ENCODE measurements at regions not wholly inside any gene's neighbourhood (a gene's known extent, or its start where the extent isn't known, plus 50 kb on each side); places are given as distances from the start of the nearest gene placed in this dataset.

DNA sequence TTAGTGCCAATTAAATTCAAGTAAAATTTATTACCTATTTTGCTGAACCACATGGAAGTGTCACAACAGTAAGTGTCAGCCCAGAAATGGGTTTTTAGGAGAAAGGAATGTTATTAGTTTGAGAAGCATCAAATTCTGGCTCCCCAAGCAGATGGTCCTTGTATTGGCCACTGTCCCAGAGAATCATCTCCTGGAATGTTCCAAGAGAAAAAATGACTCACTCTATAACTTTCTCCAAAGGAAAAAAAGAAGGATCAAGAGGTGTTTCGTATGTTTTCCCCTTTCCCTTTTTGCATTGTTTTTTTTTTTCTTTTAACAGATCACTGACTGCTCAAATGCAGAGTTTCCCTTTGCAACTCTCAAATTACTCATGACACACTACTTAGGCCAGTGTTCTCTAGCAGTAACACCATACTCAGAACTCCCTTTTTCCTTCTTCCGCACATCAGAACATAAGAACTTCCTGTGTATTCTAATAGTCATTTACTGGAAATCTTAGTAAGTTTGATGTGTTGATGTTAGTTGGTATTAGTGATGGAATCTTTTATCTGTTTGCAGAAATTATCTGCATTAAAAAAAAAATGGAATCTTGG is 390.3 kb downstream of the GPD2 start (continued):
- TF ChIP-seq, protein P1, sequence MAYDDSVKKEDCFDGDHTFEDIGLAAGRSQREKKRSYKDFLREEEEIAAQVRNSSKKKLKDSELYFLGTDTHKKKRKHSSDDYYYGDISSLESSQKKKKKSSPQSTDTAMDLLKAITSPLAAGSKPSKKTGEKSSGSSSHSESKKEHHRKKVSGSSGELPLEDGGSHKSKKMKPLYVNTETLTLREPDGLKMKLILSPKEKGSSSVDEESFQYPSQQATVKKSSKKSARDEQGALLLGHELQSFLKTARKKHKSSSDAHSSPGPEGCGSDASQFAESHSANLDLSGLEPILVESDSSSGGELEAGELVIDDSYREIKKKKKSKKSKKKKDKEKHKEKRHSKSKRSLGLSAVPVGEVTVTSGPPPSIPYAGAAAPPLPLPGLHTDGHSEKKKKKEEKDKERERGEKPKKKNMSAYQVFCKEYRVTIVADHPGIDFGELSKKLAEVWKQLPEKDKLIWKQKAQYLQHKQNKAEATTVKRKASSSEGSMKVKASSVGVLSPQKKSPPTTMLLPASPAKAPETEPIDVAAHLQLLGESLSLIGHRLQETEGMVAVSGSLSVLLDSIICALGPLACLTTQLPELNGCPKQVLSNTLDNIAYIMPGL (CRISPR knock-in tag; IDR thresholded peaks at IDR 0.05) = no peak
- TF ChIP-seq ZNF416 (CRISPR knock-in tag; IDR thresholded peaks at IDR 0.05) (no peak), FOXP1 (CRISPR knock-in tag; IDR thresholded peaks at IDR 0.05; ENCODE audit: borderline replicate concordance) (no peak)
- TF ChIP-seq, protein P2, sequence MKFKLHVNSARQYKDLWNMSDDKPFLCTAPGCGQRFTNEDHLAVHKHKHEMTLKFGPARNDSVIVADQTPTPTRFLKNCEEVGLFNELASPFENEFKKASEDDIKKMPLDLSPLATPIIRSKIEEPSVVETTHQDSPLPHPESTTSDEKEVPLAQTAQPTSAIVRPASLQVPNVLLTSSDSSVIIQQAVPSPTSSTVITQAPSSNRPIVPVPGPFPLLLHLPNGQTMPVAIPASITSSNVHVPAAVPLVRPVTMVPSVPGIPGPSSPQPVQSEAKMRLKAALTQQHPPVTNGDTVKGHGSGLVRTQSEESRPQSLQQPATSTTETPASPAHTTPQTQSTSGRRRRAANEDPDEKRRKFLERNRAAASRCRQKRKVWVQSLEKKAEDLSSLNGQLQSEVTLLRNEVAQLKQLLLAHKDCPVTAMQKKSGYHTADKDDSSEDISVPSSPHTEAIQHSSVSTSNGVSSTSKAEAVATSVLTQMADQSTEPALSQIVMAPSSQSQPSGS (CRISPR knock-in tag; IDR thresholded peaks at IDR 0.05; ENCODE audit: borderline replicate concordance, low read depth) = no peak

DNA sequence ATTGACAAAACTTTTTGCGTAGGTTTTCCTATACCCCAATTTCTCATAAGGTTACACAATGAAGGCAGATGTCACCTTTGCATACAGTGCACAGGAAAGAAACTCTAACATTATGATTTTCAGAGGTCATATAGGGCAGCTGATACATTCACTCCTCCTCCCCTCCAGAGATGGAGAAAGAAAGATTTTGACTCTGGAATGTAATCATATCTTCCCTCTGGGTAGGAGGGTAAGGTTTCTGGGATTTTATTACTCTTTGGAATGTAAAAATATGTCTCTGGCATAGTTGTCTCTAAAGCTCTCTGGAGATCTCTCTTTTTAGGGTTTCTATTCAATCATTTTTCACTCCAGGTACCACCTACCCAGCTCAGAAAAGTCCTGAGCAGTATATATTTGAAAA is 398.3 kb downstream of the GPD2 start:
- POLR2A ChIA-PET = no interaction called here
- no peaks in the 10 kb centered on the region for H3K27me3 Mint-ChIP-seq (ENCODE audit: low read depth)
- H3K9me3 Mint-ChIP-seq = peaks cover 5% of the 10 kb centered on the region; the same call in 1 of the 2 replicates
- ATAC-seq (no peak), DNase-seq (ENCODE audit: low spot score) (no peak)
- no peak overlapping the region for H3K27ac Mint-ChIP-seq
- H3K4me3 Mint-ChIP-seq = no peak overlapping the region
- no peaks in the 10 kb centered on the region for H3K36me3 Mint-ChIP-seq
- peaks cover 2% of the 10 kb centered on the region; the same call in 1 of the 2 replicates for H3K4me1 Mint-ChIP-seq
- CTCF ChIA-PET = no interaction called here
- TF ChIP-seq, protein P3, sequence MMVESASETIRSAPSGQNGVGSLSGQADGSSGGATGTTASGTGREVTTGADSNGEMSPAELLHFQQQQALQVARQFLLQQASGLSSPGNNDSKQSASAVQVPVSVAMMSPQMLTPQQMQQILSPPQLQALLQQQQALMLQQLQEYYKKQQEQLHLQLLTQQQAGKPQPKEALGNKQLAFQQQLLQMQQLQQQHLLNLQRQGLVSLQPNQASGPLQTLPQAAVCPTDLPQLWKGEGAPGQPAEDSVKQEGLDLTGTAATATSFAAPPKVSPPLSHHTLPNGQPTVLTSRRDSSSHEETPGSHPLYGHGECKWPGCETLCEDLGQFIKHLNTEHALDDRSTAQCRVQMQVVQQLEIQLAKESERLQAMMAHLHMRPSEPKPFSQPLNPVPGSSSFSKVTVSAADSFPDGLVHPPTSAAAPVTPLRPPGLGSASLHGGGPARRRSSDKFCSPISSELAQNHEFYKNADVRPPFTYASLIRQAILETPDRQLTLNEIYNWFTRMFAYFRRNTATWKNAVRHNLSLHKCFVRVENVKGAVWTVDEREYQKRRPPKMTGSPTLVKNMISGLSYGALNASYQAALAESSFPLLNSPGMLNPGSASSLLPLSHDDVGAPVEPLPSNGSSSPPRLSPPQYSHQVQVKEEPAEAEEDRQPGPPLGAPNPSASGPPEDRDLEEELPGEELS (CRISPR knock-in tag; IDR thresholded peaks at IDR 0.05) = no peak
- TF ChIP-seq, protein P4, sequence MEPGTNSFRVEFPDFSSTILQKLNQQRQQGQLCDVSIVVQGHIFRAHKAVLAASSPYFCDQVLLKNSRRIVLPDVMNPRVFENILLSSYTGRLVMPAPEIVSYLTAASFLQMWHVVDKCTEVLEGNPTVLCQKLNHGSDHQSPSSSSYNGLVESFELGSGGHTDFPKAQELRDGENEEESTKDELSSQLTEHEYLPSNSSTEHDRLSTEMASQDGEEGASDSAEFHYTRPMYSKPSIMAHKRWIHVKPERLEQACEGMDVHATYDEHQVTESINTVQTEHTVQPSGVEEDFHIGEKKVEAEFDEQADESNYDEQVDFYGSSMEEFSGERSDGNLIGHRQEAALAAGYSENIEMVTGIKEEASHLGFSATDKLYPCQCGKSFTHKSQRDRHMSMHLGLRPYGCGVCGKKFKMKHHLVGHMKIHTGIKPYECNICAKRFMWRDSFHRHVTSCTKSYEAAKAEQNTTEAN (CRISPR knock-in tag; IDR thresholded peaks at IDR 0.05) = no peak
- TF ChIP-seq ZNF423 (CRISPR knock-in tag; IDR thresholded peaks at IDR 0.05) (no peak), RORB (CRISPR knock-in tag; IDR thresholded peaks at IDR 0.05) (no peak), SMAD3 (CRISPR knock-in tag; IDR thresholded peaks at IDR 0.05; ENCODE audit: borderline replicate concordance) (no peak), IRF2 (CRISPR knock-in tag; IDR thresholded peaks at IDR 0.05; ENCODE audit: borderline replicate concordance, low read depth) (no peak)
- TF ChIP-seq, protein P5, sequence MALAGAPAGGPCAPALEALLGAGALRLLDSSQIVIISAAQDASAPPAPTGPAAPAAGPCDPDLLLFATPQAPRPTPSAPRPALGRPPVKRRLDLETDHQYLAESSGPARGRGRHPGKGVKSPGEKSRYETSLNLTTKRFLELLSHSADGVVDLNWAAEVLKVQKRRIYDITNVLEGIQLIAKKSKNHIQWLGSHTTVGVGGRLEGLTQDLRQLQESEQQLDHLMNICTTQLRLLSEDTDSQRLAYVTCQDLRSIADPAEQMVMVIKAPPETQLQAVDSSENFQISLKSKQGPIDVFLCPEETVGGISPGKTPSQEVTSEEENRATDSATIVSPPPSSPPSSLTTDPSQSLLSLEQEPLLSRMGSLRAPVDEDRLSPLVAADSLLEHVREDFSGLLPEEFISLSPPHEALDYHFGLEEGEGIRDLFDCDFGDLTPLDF (CRISPR knock-in tag; IDR thresholded peaks at IDR 0.05) = no peak
- TF ChIP-seq, protein P6, sequence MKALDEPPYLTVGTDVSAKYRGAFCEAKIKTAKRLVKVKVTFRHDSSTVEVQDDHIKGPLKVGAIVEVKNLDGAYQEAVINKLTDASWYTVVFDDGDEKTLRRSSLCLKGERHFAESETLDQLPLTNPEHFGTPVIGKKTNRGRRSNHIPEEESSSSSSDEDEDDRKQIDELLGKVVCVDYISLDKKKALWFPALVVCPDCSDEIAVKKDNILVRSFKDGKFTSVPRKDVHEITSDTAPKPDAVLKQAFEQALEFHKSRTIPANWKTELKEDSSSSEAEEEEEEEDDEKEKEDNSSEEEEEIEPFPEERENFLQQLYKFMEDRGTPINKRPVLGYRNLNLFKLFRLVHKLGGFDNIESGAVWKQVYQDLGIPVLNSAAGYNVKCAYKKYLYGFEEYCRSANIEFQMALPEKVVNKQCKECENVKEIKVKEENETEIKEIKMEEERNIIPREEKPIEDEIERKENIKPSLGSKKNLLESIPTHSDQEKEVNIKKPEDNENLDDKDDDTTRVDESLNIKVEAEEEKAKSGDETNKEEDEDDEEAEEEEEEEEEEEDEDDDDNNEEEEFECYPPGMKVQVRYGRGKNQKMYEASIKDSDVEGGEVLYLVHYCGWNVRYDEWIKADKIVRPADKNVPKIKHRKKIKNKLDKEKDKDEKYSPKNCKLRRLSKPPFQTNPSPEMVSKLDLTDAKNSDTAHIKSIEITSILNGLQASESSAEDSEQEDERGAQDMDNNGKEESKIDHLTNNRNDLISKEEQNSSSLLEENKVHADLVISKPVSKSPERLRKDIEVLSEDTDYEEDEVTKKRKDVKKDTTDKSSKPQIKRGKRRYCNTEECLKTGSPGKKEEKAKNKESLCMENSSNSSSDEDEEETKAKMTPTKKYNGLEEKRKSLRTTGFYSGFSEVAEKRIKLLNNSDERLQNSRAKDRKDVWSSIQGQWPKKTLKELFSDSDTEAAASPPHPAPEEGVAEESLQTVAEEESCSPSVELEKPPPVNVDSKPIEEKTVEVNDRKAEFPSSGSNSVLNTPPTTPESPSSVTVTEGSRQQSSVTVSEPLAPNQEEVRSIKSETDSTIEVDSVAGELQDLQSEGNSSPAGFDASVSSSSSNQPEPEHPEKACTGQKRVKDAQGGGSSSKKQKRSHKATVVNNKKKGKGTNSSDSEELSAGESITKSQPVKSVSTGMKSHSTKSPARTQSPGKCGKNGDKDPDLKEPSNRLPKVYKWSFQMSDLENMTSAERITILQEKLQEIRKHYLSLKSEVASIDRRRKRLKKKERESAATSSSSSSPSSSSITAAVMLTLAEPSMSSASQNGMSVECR (CRISPR knock-in tag; IDR thresholded peaks at IDR 0.05; ENCODE audit: borderline replicate concordance) = no peak
- TF ChIP-seq, protein P2 (CRISPR knock-in tag; IDR thresholded peaks at IDR 0.05; ENCODE audit: borderline replicate concordance, low read depth) = no peak
- TF ChIP-seq, protein P7, sequence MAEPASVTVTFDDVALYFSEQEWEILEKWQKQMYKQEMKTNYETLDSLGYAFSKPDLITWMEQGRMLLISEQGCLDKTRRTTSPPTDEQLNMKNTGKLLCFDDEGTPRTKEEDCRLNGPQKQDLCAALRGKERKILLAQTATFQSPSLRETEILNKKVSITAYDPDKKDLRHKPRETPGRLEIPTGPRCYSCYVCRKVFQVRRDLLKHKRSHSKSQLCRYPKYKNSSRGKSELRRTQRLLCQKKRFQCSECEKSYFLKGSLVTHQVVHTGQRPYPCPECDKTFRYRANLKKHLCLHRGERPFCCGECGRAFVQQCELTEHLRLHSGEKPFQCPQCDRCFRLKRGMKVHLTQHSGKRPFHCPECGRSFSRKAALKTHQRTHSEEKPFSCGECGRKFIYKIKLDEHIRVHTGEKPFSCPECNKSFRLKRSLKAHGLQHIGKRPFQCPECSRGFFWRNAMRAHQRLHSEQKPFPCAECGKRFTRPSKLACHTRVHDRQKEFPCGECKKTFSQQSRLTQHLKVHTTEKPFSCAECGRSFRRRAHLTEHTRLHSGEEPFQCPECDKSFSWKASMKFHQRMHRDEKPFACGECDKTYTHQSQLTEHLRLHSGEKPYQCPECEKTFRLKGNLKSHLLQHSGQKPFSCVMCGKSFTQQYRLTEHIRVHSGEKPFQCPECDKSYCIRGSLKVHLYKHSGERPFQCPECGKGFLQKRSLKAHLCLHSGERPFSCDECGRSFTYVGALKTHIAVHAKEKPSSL (CRISPR knock-in tag; conservative IDR thresholded peaks at IDR 0.05) = no peak
- TF ChIP-seq, protein P8, sequence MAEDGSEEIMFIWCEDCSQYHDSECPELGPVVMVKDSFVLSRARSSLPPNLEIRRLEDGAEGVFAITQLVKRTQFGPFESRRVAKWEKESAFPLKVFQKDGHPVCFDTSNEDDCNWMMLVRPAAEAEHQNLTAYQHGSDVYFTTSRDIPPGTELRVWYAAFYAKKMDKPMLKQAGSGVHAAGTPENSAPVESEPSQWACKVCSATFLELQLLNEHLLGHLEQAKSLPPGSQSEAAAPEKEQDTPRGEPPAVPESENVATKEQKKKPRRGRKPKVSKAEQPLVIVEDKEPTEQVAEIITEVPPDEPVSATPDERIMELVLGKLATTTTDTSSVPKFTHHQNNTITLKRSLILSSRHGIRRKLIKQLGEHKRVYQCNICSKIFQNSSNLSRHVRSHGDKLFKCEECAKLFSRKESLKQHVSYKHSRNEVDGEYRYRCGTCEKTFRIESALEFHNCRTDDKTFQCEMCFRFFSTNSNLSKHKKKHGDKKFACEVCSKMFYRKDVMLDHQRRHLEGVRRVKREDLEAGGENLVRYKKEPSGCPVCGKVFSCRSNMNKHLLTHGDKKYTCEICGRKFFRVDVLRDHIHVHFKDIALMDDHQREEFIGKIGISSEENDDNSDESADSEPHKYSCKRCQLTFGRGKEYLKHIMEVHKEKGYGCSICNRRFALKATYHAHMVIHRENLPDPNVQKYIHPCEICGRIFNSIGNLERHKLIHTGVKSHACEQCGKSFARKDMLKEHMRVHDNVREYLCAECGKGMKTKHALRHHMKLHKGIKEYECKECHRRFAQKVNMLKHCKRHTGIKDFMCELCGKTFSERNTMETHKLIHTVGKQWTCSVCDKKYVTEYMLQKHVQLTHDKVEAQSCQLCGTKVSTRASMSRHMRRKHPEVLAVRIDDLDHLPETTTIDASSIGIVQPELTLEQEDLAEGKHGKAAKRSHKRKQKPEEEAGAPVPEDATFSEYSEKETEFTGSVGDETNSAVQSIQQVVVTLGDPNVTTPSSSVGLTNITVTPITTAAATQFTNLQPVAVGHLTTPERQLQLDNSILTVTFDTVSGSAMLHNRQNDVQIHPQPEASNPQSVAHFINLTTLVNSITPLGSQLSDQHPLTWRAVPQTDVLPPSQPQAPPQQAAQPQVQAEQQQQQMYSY (CRISPR knock-in tag; IDR thresholded peaks at IDR 0.05) = no peak
